ENCODE measurements at regions not wholly inside any gene's neighbourhood (a gene's known extent, or its start where the extent isn't known, plus 50 kb on each side); places are given as distances from the start of the nearest gene placed in this dataset.

DNA sequence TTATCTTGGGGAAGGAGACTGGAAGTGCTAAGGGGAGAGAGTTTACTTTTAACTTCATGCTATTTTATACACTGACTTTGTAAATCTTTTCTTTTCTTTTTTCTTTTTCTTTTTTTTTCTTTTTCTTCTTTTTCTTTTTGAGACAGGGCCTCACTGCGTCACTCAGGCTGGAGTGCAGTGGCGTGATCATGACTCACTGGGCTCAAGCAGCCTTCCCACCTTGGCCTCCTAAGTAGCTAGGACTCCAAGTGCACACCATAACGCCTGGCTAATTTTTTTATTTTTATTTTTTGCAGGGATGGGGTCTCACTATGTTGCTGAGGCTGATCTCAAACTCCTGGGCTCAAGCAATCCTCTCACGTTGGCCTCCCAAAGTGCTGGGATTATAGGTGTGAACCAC is 294.6 kb upstream of the PRICKLE1 start:
- Histone ChIP-seq H3K9me3 (replicated peaks; ENCODE audit: control insufficient read depth, insufficient read depth, low read length) (no peaks in the 10 kb centered on the region), H4K20me1 (replicated peaks; ENCODE audit: control insufficient read depth, extremely low read depth, insufficient read depth, low read length) (no peaks in the 10 kb centered on the region), H3K27me3 (ENCODE audit: control insufficient read depth in 2 of 2, insufficient read depth in 2 of 2, low read length in 2 of 2) (no peaks in the 10 kb centered on the region), H2AFZ (ENCODE audit: low read depth, low read length) (no peak overlapping the region), H3K36me3 (ENCODE audit: control insufficient read depth in 2 of 2, extremely low read depth in 1 of 2, insufficient read depth in 2 of 2, low read length in 2 of 2) (no peaks in the 10 kb centered on the region), H3K9me1 (replicated peaks; ENCODE audit: control insufficient read depth, extremely low read depth, insufficient read depth, low read length) (no peaks in the 10 kb centered on the region), H3K4me1 (ENCODE audit: control insufficient read depth, extremely low read depth, insufficient read depth, low read length) (no peaks in the 10 kb centered on the region), H3K79me2 (ENCODE audit: control insufficient read depth, insufficient read depth, low read length) (no peaks in the 10 kb centered on the region), H3K9ac (replicated peaks; ENCODE audit: extremely low read depth, insufficient read depth, low read length) (no peak overlapping the region), H3K27ac (ENCODE audit: insufficient read depth, low read depth, low read length) (no peak overlapping the region), H3K4me2 (ENCODE audit: insufficient read depth, low read length) (no peak overlapping the region), H3K4me3 (replicated peaks in 1 of 3; ENCODE audit: insufficient read depth in 1 of 3, low read depth in 1 of 3, low read length in 3 of 3) (no peak overlapping the region)
- no peak for DNase-seq (ENCODE audit: low read depth, low spot score)
- dilution Hi-C loops (cut with MboI; ENCODE audit: extremely low pct_ligation_motif_present, low sequenced_read_pairs): no loop called here
- FAIRE-seq: no peak
- POLR2A ChIA-PET: no interaction called here
- BruUV-seq (replicated peaks): no TSS peak
- CTCF ChIA-PET: no interaction called here
- intact Hi-C loops (cut with micrococcal nuclease): no loop called here
- TF ChIP-seq POLR2A (IDR thresholded peaks at IDR 0.05; ENCODE audit: low read depth, low read length): no peak
- no peak for TF ChIP-seq EZH2 (IDR thresholded peaks at IDR 0.05; ENCODE audit: borderline replicate concordance, low read depth, low read length, severe bottlenecking)
- no peak for TF ChIP-seq MYC (IDR thresholded peaks at IDR 0.05; ENCODE audit: low read depth, low read length)
- TF ChIP-seq FOS (IDR thresholded peaks at IDR 0.05; ENCODE audit: borderline replicate concordance, insufficient read depth, low read length): no peak
- TF ChIP-seq, protein P1, sequence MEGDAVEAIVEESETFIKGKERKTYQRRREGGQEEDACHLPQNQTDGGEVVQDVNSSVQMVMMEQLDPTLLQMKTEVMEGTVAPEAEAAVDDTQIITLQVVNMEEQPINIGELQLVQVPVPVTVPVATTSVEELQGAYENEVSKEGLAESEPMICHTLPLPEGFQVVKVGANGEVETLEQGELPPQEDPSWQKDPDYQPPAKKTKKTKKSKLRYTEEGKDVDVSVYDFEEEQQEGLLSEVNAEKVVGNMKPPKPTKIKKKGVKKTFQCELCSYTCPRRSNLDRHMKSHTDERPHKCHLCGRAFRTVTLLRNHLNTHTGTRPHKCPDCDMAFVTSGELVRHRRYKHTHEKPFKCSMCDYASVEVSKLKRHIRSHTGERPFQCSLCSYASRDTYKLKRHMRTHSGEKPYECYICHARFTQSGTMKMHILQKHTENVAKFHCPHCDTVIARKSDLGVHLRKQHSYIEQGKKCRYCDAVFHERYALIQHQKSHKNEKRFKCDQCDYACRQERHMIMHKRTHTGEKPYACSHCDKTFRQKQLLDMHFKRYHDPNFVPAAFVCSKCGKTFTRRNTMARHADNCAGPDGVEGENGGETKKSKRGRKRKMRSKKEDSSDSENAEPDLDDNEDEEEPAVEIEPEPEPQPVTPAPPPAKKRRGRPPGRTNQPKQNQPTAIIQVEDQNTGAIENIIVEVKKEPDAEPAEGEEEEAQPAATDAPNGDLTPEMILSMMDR (IDR thresholded peaks at IDR 0.05; ENCODE audit: extremely low read depth in 1 of 2, insufficient read depth in 1 of 2, low read depth in 1 of 2, low read length in 2 of 2): no peak
- no peak for TF ChIP-seq POLR2AphosphoS5 (IDR thresholded peaks at IDR 0.05; ENCODE audit: insufficient read depth, low read depth, low read length)
- no peak for TF ChIP-seq JUN (IDR thresholded peaks at IDR 0.05; ENCODE audit: borderline replicate concordance, insufficient read depth, insufficient read length, low read depth)
- TF ChIP-seq GATA2 (IDR thresholded peaks at IDR 0.05; ENCODE audit: insufficient read depth, insufficient read length, low read depth, low read length): no peak
- TF ChIP-seq, protein P2, sequence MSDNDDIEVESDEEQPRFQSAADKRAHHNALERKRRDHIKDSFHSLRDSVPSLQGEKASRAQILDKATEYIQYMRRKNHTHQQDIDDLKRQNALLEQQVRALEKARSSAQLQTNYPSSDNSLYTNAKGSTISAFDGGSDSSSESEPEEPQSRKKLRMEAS (IDR thresholded peaks at IDR 0.05; ENCODE audit: insufficient read depth, insufficient read length): no peak

Measured in endothelial cell of umbilical vein (primary cell).